ENCODE measurements at regions not wholly inside any gene's neighbourhood (a gene's known extent, or its start where the extent isn't known, plus 50 kb on each side); places are given as distances from the start of the nearest gene placed in this dataset.

DNA sequence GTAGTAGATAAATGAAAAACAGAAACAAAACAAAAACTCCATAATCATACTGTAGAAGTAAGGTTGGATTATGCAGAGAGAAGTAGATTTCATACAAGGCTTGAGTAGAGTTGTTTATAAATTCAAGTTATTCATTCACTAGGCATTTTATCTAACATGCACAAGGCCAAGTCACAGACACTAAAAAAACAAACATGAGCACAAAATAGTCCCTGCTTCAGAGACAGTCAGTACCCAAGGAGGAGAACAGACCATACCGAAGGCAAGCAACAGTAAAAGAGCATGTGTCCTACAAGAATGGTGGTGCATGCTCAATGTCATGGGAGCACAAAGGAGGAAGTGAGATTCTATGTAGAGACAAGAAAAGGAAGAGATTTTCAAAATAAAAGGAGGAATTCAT is 796.5 kb upstream of the LRRC4C start:
- intact Hi-C loops (cut with micrococcal nuclease): no loop called here
- Histone ChIP-seq H3K9me3 (ENCODE audit: control insufficient read depth, insufficient read depth, low read length) (no peaks in the 10 kb centered on the region), H3K27me3 (ENCODE audit: control insufficient read depth, insufficient read depth, low read length) (no peaks in the 10 kb centered on the region), H3K4me1 (ENCODE audit: control insufficient read depth, insufficient read depth, low read length) (no peaks in the 10 kb centered on the region), H3K27ac (ENCODE audit: low read length) (no peak overlapping the region), H3K36me3 (ENCODE audit: control insufficient read depth, insufficient read depth, low read length) (no peaks in the 10 kb centered on the region), H3K4me3 (ENCODE audit: low read length) (no peak overlapping the region)
- H3K4me3 Mint-ChIP-seq: no peak overlapping the region
- no peaks in the 10 kb centered on the region for H3K27me3 Mint-ChIP-seq (ENCODE audit: low read depth in 2 of 2)
- no peaks in the 10 kb centered on the region for H3K4me1 Mint-ChIP-seq
- no peaks in the 10 kb centered on the region for H3K36me3 Mint-ChIP-seq
- H3K9me3 Mint-ChIP-seq: peaks cover 11 to 17% of the 10 kb centered on the region in 2 donors
- ATAC-seq: no peak
- 82% methylated on average over 1 of the region's 1 CpG for WGBS (ENCODE audit: insufficient coverage)
- no peak for DNase-seq
- TF ChIP-seq, protein P1, sequence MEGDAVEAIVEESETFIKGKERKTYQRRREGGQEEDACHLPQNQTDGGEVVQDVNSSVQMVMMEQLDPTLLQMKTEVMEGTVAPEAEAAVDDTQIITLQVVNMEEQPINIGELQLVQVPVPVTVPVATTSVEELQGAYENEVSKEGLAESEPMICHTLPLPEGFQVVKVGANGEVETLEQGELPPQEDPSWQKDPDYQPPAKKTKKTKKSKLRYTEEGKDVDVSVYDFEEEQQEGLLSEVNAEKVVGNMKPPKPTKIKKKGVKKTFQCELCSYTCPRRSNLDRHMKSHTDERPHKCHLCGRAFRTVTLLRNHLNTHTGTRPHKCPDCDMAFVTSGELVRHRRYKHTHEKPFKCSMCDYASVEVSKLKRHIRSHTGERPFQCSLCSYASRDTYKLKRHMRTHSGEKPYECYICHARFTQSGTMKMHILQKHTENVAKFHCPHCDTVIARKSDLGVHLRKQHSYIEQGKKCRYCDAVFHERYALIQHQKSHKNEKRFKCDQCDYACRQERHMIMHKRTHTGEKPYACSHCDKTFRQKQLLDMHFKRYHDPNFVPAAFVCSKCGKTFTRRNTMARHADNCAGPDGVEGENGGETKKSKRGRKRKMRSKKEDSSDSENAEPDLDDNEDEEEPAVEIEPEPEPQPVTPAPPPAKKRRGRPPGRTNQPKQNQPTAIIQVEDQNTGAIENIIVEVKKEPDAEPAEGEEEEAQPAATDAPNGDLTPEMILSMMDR (IDR thresholded peaks at IDR 0.05): no peak
- H3K27ac Mint-ChIP-seq: no peak overlapping the region

GRCh38 chr11:42257534-42257933 is 798.1 kb upstream of the LRRC4C start:
- H3K36me3 ChIP-seq (ENCODE audit: control insufficient read depth, insufficient read depth, low read length): no peaks in the 10 kb centered on the region
- no peak overlapping the region for H3K27ac Mint-ChIP-seq
- H3K4me1 ChIP-seq (ENCODE audit: control insufficient read depth, insufficient read depth, low read length): no peaks in the 10 kb centered on the region
- TF ChIP-seq, protein P1 (IDR thresholded peaks at IDR 0.05): no peak
- intact Hi-C loops (cut with micrococcal nuclease): no loop called here
- WGBS (ENCODE audit: insufficient coverage): 41% methylated on average over 2 of the region's 2 CpGs
- DNase-seq (no peak), ATAC-seq (no peak)
- H3K4me3 Mint-ChIP-seq: no peak overlapping the region
- H3K27ac ChIP-seq (ENCODE audit: low read length): no peak overlapping the region
- no peaks in the 10 kb centered on the region for H3K9me3 ChIP-seq (ENCODE audit: control insufficient read depth, insufficient read depth, low read length)
- H3K36me3 Mint-ChIP-seq: no peaks in the 10 kb centered on the region
- no peaks in the 10 kb centered on the region for H3K4me1 Mint-ChIP-seq
- no peaks in the 10 kb centered on the region for H3K27me3 ChIP-seq (ENCODE audit: control insufficient read depth, insufficient read depth, low read length)
- no peaks in the 10 kb centered on the region for H3K27me3 Mint-ChIP-seq (ENCODE audit: low read depth in 2 of 2)
- no peak overlapping the region for H3K4me3 ChIP-seq (ENCODE audit: low read length)
- peaks cover 11 to 20% of the 10 kb centered on the region in 2 donors for H3K9me3 Mint-ChIP-seq

- Mint-ChIP-seq H3K36me3 (no peaks in the 10 kb centered on the region), H3K4me1 (no peaks in the 10 kb centered on the region)
- intact Hi-C loops (cut with micrococcal nuclease): no loop called here
Observed at GRCh38 chr11:42265072-42265471, 805.6 kb upstream of the LRRC4C start.

GRCh38 chr11:42271306-42271705 is 811.9 kb upstream of the LRRC4C start:
- no peak for DNase-seq
- TF ChIP-seq, protein P1 (IDR thresholded peaks at IDR 0.05): no peak
- intact Hi-C loops (cut with micrococcal nuclease): no loop called here
- 100% methylated on average over 1 of the region's 3 CpGs for whole genome bisulfite sequencing (ENCODE audit: insufficient coverage)
- Mint-ChIP-seq H3K4me1 (no peaks in the 10 kb centered on the region), H3K27ac (no peak overlapping the region), H3K27me3 (ENCODE audit: low read depth in 2 of 2) (no peaks in the 10 kb centered on the region), H3K36me3 (peaks cover 13% of the 10 kb centered on the region), H3K4me3 (no peak overlapping the region), H3K9me3 (peaks cover 13 to 22% of the 10 kb centered on the region in 2 donors)
- no peaks in the 10 kb centered on the region for H3K4me1 ChIP-seq (ENCODE audit: control insufficient read depth, insufficient read depth, low read length)
- H3K27me3 ChIP-seq (ENCODE audit: control insufficient read depth, insufficient read depth, low read length): no peaks in the 10 kb centered on the region
- H3K4me3 ChIP-seq (ENCODE audit: low read length): no peak overlapping the region
- H3K9me3 ChIP-seq (ENCODE audit: control insufficient read depth, insufficient read depth, low read length): peaks cover 10% of the 10 kb centered on the region
- no peaks in the 10 kb centered on the region for H3K36me3 ChIP-seq (ENCODE audit: control insufficient read depth, insufficient read depth, low read length)
- no peak overlapping the region for H3K27ac ChIP-seq (ENCODE audit: low read length)
- no peak for ATAC-seq

More at GRCh38 chr11:42265072-42265471, 805.6 kb upstream of the LRRC4C start:
- H3K27me3 Mint-ChIP-seq (ENCODE audit: low read depth in 2 of 2): no peaks in the 10 kb centered on the region
- H3K27me3 ChIP-seq (ENCODE audit: control insufficient read depth, insufficient read depth, low read length): no peaks in the 10 kb centered on the region
- no peak overlapping the region for H3K27ac Mint-ChIP-seq
- no peak overlapping the region for H3K27ac ChIP-seq (ENCODE audit: low read length)
- WGBS (ENCODE audit: insufficient coverage): 90% methylated on average over 7 of the region's 7 CpGs
- DNase-seq: no peak
- TF ChIP-seq, protein P1 (IDR thresholded peaks at IDR 0.05): no peak
- H3K36me3 ChIP-seq (ENCODE audit: control insufficient read depth, insufficient read depth, low read length): no peaks in the 10 kb centered on the region
- no peaks in the 10 kb centered on the region for H3K9me3 ChIP-seq (ENCODE audit: control insufficient read depth, insufficient read depth, low read length)
- no peak for ATAC-seq
- no peak overlapping the region for H3K4me3 ChIP-seq (ENCODE audit: low read length)
- H3K4me1 ChIP-seq (ENCODE audit: control insufficient read depth, insufficient read depth, low read length): no peaks in the 10 kb centered on the region
- H3K9me3 Mint-ChIP-seq: peaks cover 11 to 12% of the 10 kb centered on the region in 2 donors
- H3K4me3 Mint-ChIP-seq: no peak overlapping the region

All from natural killer cell (primary cell).